HepG2 (cell line): ENCODE measurements at regions not wholly inside any gene's neighbourhood (a gene's known extent, or its start where the extent isn't known, plus 50 kb on each side); places are given as distances from the start of the nearest gene placed in this dataset.

ENCODE experiments used
- CBX1 ChIP-seq: IDR thresholded peaks from one replicate; pipeline ENCODE4 v1.6.1; 2016; ENCODE audit warnings: antibody characterized with exemption, low read depth
- CEBPG ChIP-seq: IDR thresholded peaks from 2 replicates; pipeline ENCODE4 v1.6.1; 2016
- EHMT2 ChIP-seq: fragments of 200-600 bp; sonication (generic); IDR thresholded peaks from 2 replicates; pipeline ENCODE4 v1.7.0; 2017; ENCODE audit warnings: antibody characterized with exemption, low read depth, low read length, borderline replicate concordance
- ELK4 ChIP-seq: sonication (generic); formaldehyde crosslinking; IDR thresholded peaks from 2 replicates; pipeline ENCODE4 v1.9.0; 2021; ENCODE audit warnings: missing genetic modification reagents, borderline replicate concordance
- FOXA3 ChIP-seq: IDR thresholded peaks from 2 replicates; pipeline ENCODE4 v1.6.1; 2016; ENCODE audit warnings: missing genetic modification reagents, missing compliant biosample characterization
- FOXK1 ChIP-seq: sonication (generic); formaldehyde crosslinking; IDR thresholded peaks from 2 replicates; pipeline ENCODE4 v1.4.0; 2020; ENCODE audit warnings: low read depth, missing genetic modification reagents, borderline replicate concordance
- GATAD2A ChIP-seq: IDR thresholded peaks from 2 replicates; pipeline ENCODE4 v1.6.1; 2016
- GMEB2 ChIP-seq: IDR thresholded peaks from 2 replicates; pipeline ENCODE4 v1.6.1; 2016; ENCODE audit warnings: missing biosample characterization, missing genetic modification reagents, low read depth
- GZF1 ChIP-seq: sonication (generic); formaldehyde crosslinking; IDR thresholded peaks from 2 replicates; pipeline ENCODE4 v1.5.1; 2020; ENCODE audit warnings: mild to moderate bottlenecking, missing genetic modification reagents
- HHEX ChIP-seq: IDR thresholded peaks from 2 replicates; pipeline ENCODE4 v1.6.1; 2016; ENCODE audit warnings: control low read depth
- HNF1A ChIP-seq, 2 experiments: sonication (generic) in 1 of 2; formaldehyde crosslinking in 1 of 2; IDR thresholded peaks; 2 replicates each; pipeline versions ENCODE4 v1.4.0 to v1.6.1; 2016 to 2020; ENCODE audit warnings: borderline replicate concordance in 1 of 2, low read depth in 1 of 2, mild to moderate bottlenecking in 1 of 2, missing genetic modification reagents in 1 of 2
- IRF1 ChIP-seq: sonication (generic); formaldehyde crosslinking; IDR thresholded peaks from 2 replicates; pipeline ENCODE4 v1.4.0; 2020; ENCODE audit warnings: low read depth, mild to moderate bottlenecking, missing genetic modification reagents
- KDM1A ChIP-seq: IDR thresholded peaks from 2 replicates; pipeline ENCODE4 v1.6.1; 2016; ENCODE audit warnings: missing compliant biosample characterization
- MEIS2 ChIP-seq: sonication (generic); formaldehyde crosslinking; IDR thresholded peaks from 2 replicates; pipeline ENCODE4 v1.9.0; 2021; ENCODE audit warnings: mild to moderate bottlenecking, missing genetic modification reagents
- MZF1 ChIP-seq: sonication (generic); formaldehyde crosslinking; IDR thresholded peaks from 2 replicates; pipeline ENCODE4 v1.8.1; 2023; ENCODE audit warnings: mild to moderate bottlenecking, missing genetic modification reagents, borderline replicate concordance
- POGZ ChIP-seq: sonication (generic); formaldehyde crosslinking; IDR thresholded peaks from 2 replicates; pipeline ENCODE4 v1.4.0; 2020; ENCODE audit warnings: mild to moderate bottlenecking, missing genetic modification reagents
- POLR2AphosphoS5 ChIP-seq: IDR thresholded peaks from 2 replicates; pipeline ENCODE4 v1.6.1; 2012; ENCODE audit warnings: low read depth, low read length
- RAD21 ChIP-seq: fragments of 450-650 bp; formaldehyde crosslinking; IDR thresholded peaks from 2 replicates; pipeline ENCODE4 v1.5.0; 2020; ENCODE audit warnings: mild to moderate bottlenecking
- SNAPC2 ChIP-seq: sonication (generic); formaldehyde crosslinking; IDR thresholded peaks from 2 replicates; pipeline ENCODE4 v1.8.1; 2022; ENCODE audit warnings: mild to moderate bottlenecking, missing genetic modification reagents
- TBP ChIP-seq: sonication (generic); formaldehyde crosslinking; IDR thresholded peaks from 2 replicates; pipeline ENCODE4 v1.5.0; 2020; ENCODE audit warnings: missing genetic modification reagents
- THAP11 ChIP-seq: IDR thresholded peaks from 2 replicates; pipeline ENCODE4 v1.6.1; 2016; ENCODE audit warnings: missing biosample characterization, missing genetic modification reagents
- ZNF138 ChIP-seq: sonication (generic); formaldehyde crosslinking; IDR thresholded peaks from 2 replicates; pipeline ENCODE4 v1.5.0; 2020; ENCODE audit warnings: mild to moderate bottlenecking, low read depth, missing genetic modification reagents
- ZNF251 ChIP-seq: sonication (generic); formaldehyde crosslinking; IDR thresholded peaks from 2 replicates; pipeline ENCODE4 v1.9.0; 2021; ENCODE audit warnings: mild to moderate bottlenecking, missing genetic modification reagents
- ZNF282 ChIP-seq: fragments of 450-650 bp; IDR thresholded peaks from 2 replicates; pipeline ENCODE4 v1.6.1; 2018; ENCODE audit not compliant: partially characterized antibody
- ZNF549 ChIP-seq: sonication (generic); formaldehyde crosslinking; IDR thresholded peaks from 2 replicates; pipeline ENCODE4 v1.5.0; 2020; ENCODE audit warnings: missing genetic modification reagents
- ZNF607 ChIP-seq: sonication (generic); formaldehyde crosslinking; IDR thresholded peaks from 2 replicates; pipeline ENCODE4 v1.5.1; 2020; ENCODE audit warnings: missing genetic modification reagents, mild to moderate bottlenecking, borderline replicate concordance
- ZNF644 ChIP-seq: IDR thresholded peaks from 2 replicates; pipeline ENCODE4 v1.6.1; 2016; ENCODE audit warnings: low read depth

GRCh38 chr1:99180343-99180808, 83.9 kb upstream of the PLPPR4 start (continued):
- no peak for TF ChIP-seq IRF1
- no peak for TF ChIP-seq THAP11 (CRISPR knock-in tag)
- TF ChIP-seq KDM1A (CRISPR knock-in tag) = no peak
- 0 out of 2 replicates have a peak, but pooled peaks have one; percentile 30 for TF ChIP-seq FOXA3
- no peak for TF ChIP-seq HNF1A (IDR thresholded peaks at IDR 0.05; ENCODE audit: low read depth)
- TF ChIP-seq HNF1A (CRISPR knock-in tag; IDR thresholded peaks at IDR 0.05; ENCODE audit: borderline replicate concordance) = no peak
- TF ChIP-seq ZNF138 (CRISPR knock-in tag) = no peak
- TF ChIP-seq ZNF549 = no peak
- TF ChIP-seq HHEX (CRISPR knock-in tag) = no peak
- no peak for TF ChIP-seq ZNF282
- no peak for TF ChIP-seq GMEB2
- TF ChIP-seq ZNF644 (CRISPR knock-in tag) = peak; percentile 87
- no peak for TF ChIP-seq MZF1 (CRISPR knock-in tag)
- no peak for TF ChIP-seq ZNF607 (CRISPR knock-in tag)
- TF ChIP-seq RAD21 (CRISPR knock-in tag) = peak; percentile 74
- TF ChIP-seq MEIS2 (CRISPR knock-in tag) = no peak
- peak; percentile 44; the same call in 1 of the 2 replicates for TF ChIP-seq POGZ (CRISPR knock-in tag)
- TF ChIP-seq ELK4 (CRISPR knock-in tag) = no peak
- no peak for TF ChIP-seq SNAPC2 (CRISPR knock-in tag)
- no peak for TF ChIP-seq GZF1 (CRISPR knock-in tag)
- no peak for TF ChIP-seq GATAD2A
- no peak for TF ChIP-seq ZNF251
- TF ChIP-seq CBX1 = no peak
- peak; percentile 87; the same call in 1 of the 2 replicates for TF ChIP-seq EHMT2
- TF ChIP-seq CEBPG = 0 out of 2 replicates have a peak, but pooled peaks have one; percentile 4
- no peak for TF ChIP-seq POLR2AphosphoS5
- no peak for TF ChIP-seq TBP (CRISPR knock-in tag)
- TF ChIP-seq FOXK1 (CRISPR knock-in tag) = peak; percentile 27; the same call in 1 of the 2 replicates
